OCI-LY7 (cell line): ENCODE measurements at regions not wholly inside any gene's neighbourhood (a gene's known extent, or its start where the extent isn't known, plus 50 kb on each side); places are given as distances from the start of the nearest gene placed in this dataset.

Source experiments
- CTCF ChIP-seq: fragments of 200-600 bp; sonication (generic); conservative IDR thresholded peaks from 2 replicates; pipeline ENCODE4 v1.5.1; 2014; ENCODE audit warnings: mild to moderate bottlenecking, antibody characterized with exemption, low read length, moderate library complexity, mixed read lengths
- EZH2phosphoT487 ChIP-seq: fragments of 200-600 bp; sonication (generic); IDR thresholded peaks from 2 replicates; pipeline ENCODE4 v1.6.1; 2018; ENCODE audit warnings: low read depth, borderline replicate concordance, mild to moderate bottlenecking, mixed run types, antibody characterized with exemption, low read length, moderate library complexity, mixed read lengths

- TF ChIP-seq CTCF (no peak), EZH2phosphoT487 (no peak)
Observed at GRCh38 chr13:59112221-59112718, 1051.5 kb downstream of the DIAPH3 start.
